ENCODE measurements at regions not wholly inside any gene's neighbourhood (a gene's known extent, or its start where the extent isn't known, plus 50 kb on each side); places are given as distances from the start of the nearest gene placed in this dataset.

- Histone ChIP-seq H3K27me3 (no peaks in the 10 kb centered on the region), H3K4me3 (no peak overlapping the region), H3K27ac (no peak overlapping the region), H3K4me1 (replicated peaks in 1 of 2) (no peaks in the 10 kb centered on the region), H3K36me3 (replicated peaks in 1 of 2) (no peaks in the 10 kb centered on the region), H3K9me3 (replicated peaks in 1 of 3) (no peaks in the 10 kb centered on the region)
- WGBS, 4 donors, result 51 to 75% (median 57%) methylated on average over 4 of the region's 4 CpGs
- intact Hi-C loops (cut with DNase I), result no loop called here
- DNase-seq, result no peak
- TF ChIP-seq CTCF (IDR thresholded peaks at IDR 0.05) (no peak), POLR2A (IDR thresholded peaks at IDR 0.05) (no peak)
Observed at GRCh38 chr12:42982828-42983227, 393.3 kb upstream of the PRICKLE1 start.

- Histone ChIP-seq H3K27ac (no peak overlapping the region), H3K36me3 (replicated peaks in 1 of 2) (no peaks in the 10 kb centered on the region), H3K9me3 (replicated peaks in 1 of 3) (no peaks in the 10 kb centered on the region), H3K4me1 (replicated peaks in 1 of 2) (no peaks in the 10 kb centered on the region), H3K27me3 (no peaks in the 10 kb centered on the region), H3K4me3 (no peak overlapping the region)
- TF ChIP-seq CTCF (IDR thresholded peaks at IDR 0.05) (no peak), POLR2A (IDR thresholded peaks at IDR 0.05) (no peak)
- intact Hi-C loops (cut with DNase I), result no loop called here
- no peak for DNase-seq
- WGBS, 4 donors, result 56 to 75% (median 66%) methylated on average over 3 of the region's 3 CpGs
Observed at GRCh38 chr12:42981379-42981778, 391.8 kb upstream of the PRICKLE1 start.

GRCh38 chr12:42980441-42980840 is 390.9 kb upstream of the PRICKLE1 start:
- Histone ChIP-seq H3K9me3 (replicated peaks in 1 of 3) (no peaks in the 10 kb centered on the region), H3K36me3 (replicated peaks in 1 of 2) (no peaks in the 10 kb centered on the region)

GRCh38 chr12:42979746-42980145 is 390.2 kb upstream of the PRICKLE1 start:
- DNase-seq, result no peak
- intact Hi-C loops (cut with DNase I), result no loop called here
- TF ChIP-seq POLR2A (IDR thresholded peaks at IDR 0.05), result no peak
- TF ChIP-seq CTCF (IDR thresholded peaks at IDR 0.05), result no peak
- no peaks in the 10 kb centered on the region for H3K36me3 ChIP-seq (replicated peaks in 1 of 2)
- H3K27ac ChIP-seq, result no peak overlapping the region
- no peaks in the 10 kb centered on the region for H3K4me1 ChIP-seq (replicated peaks in 1 of 2)
- no peaks in the 10 kb centered on the region for H3K9me3 ChIP-seq (replicated peaks in 1 of 3)
- H3K27me3 ChIP-seq, result no peaks in the 10 kb centered on the region
- no peak overlapping the region for H3K4me3 ChIP-seq

More at GRCh38 chr12:42980441-42980840, 390.9 kb upstream of the PRICKLE1 start:
- intact Hi-C loops (cut with DNase I), result no loop called here
- DNase-seq, result no peak
- Histone ChIP-seq H3K27me3 (no peaks in the 10 kb centered on the region), H3K4me1 (replicated peaks in 1 of 2) (no peaks in the 10 kb centered on the region), H3K27ac (no peak overlapping the region), H3K4me3 (no peak overlapping the region)
- TF ChIP-seq POLR2A (IDR thresholded peaks at IDR 0.05), result no peak
- TF ChIP-seq CTCF (IDR thresholded peaks at IDR 0.05), result no peak
- WGBS, 4 donors, result 69 to 77% (median 73%) methylated on average over 5 of the region's 5 CpGs

All from adrenal gland (tissue), 9 donors.